D721Med (cell line): ENCODE measurements at regions not wholly inside any gene's neighbourhood (a gene's known extent, or its start where the extent isn't known, plus 50 kb on each side); places are given as distances from the start of the nearest gene placed in this dataset.
"Not testable (repeated sequence)": the region's sequence is repeated elsewhere in the genome, so short reads cannot be mapped to it uniquely, and the experiment has no call there.

Source experiments
- DNase-seq: peaks from one replicate; pipeline ENCODE4 v3.0.0; 2011; ENCODE audit warnings: low spot score; ENCODE audit not compliant: insufficient read length
- FAIRE-seq: peaks from 2 replicates; lab custom pipeline; 2011; peaks lifted over from hg19 to GRCh38; lab: Jason Lieb, UNC
- CTCF ChIP-seq: IDR thresholded peaks from 2 replicates; pipeline ENCODE4 v1.5.1; 2012; ENCODE audit warnings: mild to moderate bottlenecking, control low read depth; ENCODE audit not compliant: insufficient read depth; ENCODE audit errors: missing control alignments

GRCh38 chr7:39758234-39758970 lies 135.0 kb downstream of the RALA start:
- TF ChIP-seq CTCF = no peak
- DNase-seq (no peak), FAIRE-seq (no peak)

GRCh38 chr7:39761449-39761848 lies 138.1 kb downstream of the RALA start:
- FAIRE-seq (no peak), DNase-seq (no peak)
- no peak for TF ChIP-seq CTCF

- DNase-seq, FAIRE-seq: not testable (repeated sequence)
Observed at GRCh38 chr7:39762466-39762865, 139.1 kb downstream of the RALA start.

GRCh38 chr7:39762881-39763280 lies 139.5 kb downstream of the RALA start:
- DNase-seq, FAIRE-seq: not testable (repeated sequence)

GRCh38 chr7:39765833-39766232 lies 142.5 kb downstream of the RALA start:
- not testable (repeated sequence) for DNase-seq, FAIRE-seq

- not testable (repeated sequence) for FAIRE-seq, DNase-seq
Observed at GRCh38 chr7:39768439-39768838, 145.1 kb downstream of the RALA start.

GRCh38 chr7:39774341-39774851 lies 151.0 kb downstream of the RALA start:
- FAIRE-seq, DNase-seq: not testable (repeated sequence)

GRCh38 chr7:39781557-39781956 lies 158.2 kb downstream of the RALA start:
- FAIRE-seq, DNase-seq: not testable (repeated sequence)

GRCh38 chr7:39786440-39786839 lies 163.1 kb downstream of the RALA start:
- DNase-seq, FAIRE-seq: not testable (repeated sequence)

- DNase-seq, FAIRE-seq: not testable (repeated sequence)
Observed at GRCh38 chr7:39791035-39791434, 159.0 kb upstream of the CDK13 start.

GRCh38 chr7:39791911-39792310 lies 158.1 kb upstream of the CDK13 start:
- FAIRE-seq, DNase-seq: not testable (repeated sequence)

GRCh38 chr7:39793026-39793425 lies 157.0 kb upstream of the CDK13 start:
- FAIRE-seq, DNase-seq: not testable (repeated sequence)

GRCh38 chr7:39793851-39794250 lies 156.2 kb upstream of the CDK13 start:
- not testable (repeated sequence) for FAIRE-seq, DNase-seq

- not testable (repeated sequence) for FAIRE-seq, DNase-seq
Observed at GRCh38 chr7:39796947-39797346, 153.1 kb upstream of the CDK13 start.

- FAIRE-seq, DNase-seq: not testable (repeated sequence)
Observed at GRCh38 chr7:39798077-39798476, 152.0 kb upstream of the CDK13 start.
